HuH-7.5 (cell line): ENCODE measurements at regions not wholly inside any gene's neighbourhood (a gene's known extent, or its start where the extent isn't known, plus 50 kb on each side); places are given as distances from the start of the nearest gene placed in this dataset.
A peak's percentile ranks its signal among the peaks of the same experiment; 100 is the strongest.
"Not testable (repeated sequence)": the region's sequence is repeated elsewhere in the genome, so short reads cannot be mapped to it uniquely, and the experiment has no call there.

ENCODE experiments used
- DNase-seq: peaks from one replicate; pipeline ENCODE4 v3.0.0; 2011; ENCODE audit warnings: low spot score

DNA sequence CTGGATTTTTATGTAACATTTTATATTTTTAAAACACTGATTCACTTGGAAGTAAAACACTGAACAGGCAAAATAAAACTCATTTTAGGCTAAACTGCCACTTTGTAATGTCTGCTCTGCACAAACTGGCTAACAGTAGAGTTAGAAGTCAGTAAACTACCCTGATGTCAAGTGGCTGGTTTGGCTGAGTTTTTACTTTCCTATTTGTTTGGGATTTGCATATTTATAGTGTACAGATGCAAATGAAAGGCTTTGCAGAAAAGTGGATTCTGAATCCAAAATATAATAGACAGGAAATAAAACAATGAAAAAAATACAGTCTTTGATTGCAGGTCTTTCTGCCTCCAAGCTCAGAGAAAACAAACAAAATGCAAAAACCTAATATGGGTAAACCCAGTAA lies 213.1 kb downstream of the CDH26 start:
- DNase-seq = no peak

DNA sequence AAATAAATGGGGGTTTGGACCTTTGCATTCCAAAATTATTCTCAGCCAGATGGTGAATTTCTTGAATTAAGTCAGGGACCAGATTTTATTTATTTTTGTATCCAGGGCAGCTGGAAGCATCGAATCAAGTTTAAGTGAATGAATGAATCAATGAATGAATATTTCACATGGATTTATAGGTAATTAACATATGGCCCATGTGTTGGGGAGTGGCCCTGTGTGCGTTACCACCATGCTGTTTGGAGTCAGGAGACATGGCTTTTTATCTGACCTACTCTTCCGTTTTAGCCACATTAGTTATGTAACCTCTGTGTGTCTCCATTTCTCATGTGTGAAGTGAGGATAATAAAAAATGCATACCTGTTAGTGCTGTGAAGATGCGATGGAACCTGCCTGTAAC lies 213.5 kb downstream of the CDH26 start:
- DNase-seq = no peak

DNA sequence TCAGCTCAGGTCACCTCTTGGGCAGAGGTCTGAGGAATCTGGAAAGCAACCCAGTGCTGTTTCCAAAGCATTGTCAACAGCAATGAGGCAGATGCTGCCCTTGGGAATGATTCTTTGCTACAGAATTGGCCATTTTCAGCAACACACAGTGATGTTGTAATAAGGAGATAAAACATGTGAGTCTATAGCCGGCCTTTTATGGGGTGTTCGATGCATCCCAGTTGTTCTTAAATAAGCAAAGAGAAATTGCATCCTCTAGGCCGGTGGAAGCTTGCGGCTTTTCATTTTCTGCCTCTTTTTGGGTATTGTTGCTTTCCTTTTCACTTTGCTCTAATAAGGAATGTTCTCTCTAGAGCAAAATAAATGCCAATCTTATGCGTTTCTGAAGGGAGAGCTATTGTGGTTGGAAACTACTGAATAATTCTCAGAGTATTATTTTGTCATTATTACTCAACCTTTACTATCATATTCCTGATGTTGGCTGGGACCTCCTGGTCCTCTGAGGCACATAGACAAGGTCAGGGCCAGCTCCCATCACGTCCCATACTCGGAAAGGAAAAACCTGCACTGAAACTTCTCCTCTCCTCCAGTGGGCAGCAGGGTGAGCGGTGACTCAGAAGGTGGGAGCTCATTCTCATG lies 214.2 kb downstream of the CDH26 start:
- no peak for DNase-seq

DNA sequence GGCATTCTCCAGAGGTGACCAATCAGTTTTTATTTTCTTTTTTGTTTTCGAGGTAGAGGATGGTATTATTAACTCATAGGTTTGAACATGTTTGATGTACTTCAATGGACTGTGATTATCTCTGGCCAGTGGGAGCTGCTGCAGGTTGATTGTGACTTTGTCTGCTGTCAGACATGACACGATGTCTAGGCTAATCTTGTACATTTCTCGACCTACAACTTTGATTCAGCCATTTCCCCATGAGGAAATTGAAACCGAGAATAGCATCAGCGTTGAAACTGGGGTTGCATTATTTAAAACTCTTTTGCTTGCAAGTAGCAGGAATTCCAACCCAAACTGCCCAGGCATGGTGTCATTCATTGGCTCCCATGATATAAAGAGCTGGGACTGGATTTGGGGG lies 218.9 kb downstream of the CDH26 start:
- no peak for DNase-seq

DNA sequence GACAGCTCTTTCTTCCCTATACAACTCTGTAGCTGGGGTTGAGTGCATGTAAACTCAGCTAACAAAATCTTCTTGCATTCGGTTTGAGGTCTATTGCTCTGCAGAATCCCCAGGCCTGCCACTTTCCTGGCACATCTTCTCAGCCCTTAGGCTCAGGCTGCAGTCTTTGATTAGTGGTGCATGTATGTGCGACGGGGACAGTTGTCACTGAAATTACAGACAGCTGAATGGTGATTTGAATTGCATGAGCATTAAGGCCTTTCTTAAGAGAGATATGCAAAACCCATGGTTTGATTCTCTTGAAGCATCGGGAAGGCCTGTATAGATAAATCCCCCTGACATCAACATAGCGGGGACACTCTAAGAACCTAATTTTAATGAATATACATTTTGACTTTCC lies 222.8 kb downstream of the CDH26 start:
- DNase-seq = no peak

DNA sequence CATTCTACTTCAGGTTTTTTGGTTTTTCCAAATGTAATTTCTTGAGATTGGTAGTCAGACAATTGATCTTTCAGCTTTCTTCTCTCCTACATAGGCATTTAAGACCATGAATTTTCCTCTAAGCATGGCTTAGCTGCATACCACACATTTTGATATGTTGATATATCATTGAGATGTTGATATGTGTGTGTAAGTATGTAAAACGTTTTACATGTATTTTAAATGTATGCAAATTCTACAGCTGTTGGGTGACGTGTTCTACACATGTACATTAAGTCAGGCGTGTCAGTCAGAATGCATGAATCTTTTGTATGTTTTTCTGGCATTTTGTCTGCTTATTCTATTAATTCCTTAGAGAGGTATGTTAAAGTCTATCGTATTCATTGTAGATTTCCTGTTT lies 228.2 kb downstream of the CDH26 start:
- DNase-seq = no peak

DNA sequence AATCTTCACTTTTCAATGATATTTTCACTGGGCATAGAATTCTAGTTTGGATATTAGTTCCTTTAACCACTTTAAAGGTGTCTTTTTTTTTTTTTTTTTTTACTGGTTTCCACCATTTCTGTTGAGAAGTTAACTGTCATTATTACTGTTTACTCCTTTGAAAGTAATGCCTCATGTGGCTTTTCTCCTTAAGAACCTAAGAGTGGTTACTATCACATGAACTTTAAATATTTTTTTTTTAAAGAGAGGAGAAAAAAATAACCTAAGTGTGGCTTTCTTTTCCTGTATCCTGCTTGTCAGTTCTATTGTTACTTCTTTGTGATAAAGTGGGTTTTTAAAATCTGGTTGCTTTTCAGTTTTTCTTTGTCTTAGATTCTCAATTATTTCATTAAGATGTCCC lies 229.5 kb downstream of the CDH26 start:
- DNase-seq = no peak

DNA sequence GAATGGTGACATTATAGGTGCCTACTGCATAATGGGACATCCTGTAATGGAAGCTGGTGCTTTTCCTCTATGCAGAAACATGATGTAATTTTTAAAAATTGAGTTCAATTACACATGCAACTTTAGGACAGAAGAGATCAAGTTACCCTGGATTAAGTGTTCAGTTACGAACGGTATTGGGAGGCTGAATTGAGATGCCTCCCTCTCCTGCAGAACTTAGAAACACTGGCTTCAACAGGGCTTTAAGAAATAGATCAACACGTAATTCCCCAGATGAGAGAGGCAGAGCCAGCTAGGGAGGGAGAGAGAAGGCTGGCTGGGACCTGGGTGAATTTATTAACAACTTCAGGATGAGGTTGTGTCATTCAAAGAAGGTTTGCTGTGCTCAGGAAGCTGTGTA lies 232.8 kb downstream of the CDH26 start:
- no peak for DNase-seq

DNA sequence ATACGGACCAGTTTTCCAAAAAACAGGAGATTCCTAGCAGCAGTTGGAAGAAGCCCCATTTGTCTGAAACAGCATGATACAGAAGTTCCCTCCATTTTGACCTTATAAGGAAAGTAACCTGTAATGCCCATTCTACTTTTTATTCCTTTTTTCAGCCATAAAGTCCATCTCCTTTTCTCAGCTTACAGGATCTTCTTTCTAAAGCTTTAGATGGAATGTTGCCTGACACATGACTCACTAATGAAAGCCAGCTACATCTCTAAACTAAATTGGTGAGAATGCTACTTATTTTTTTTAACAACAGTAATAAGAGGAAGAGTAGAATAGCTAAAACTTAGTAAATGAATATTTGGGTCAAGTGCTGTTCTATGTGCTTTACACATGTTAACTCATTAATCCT lies 234.1 kb downstream of the CDH26 start:
- DNase-seq = no peak

DNA sequence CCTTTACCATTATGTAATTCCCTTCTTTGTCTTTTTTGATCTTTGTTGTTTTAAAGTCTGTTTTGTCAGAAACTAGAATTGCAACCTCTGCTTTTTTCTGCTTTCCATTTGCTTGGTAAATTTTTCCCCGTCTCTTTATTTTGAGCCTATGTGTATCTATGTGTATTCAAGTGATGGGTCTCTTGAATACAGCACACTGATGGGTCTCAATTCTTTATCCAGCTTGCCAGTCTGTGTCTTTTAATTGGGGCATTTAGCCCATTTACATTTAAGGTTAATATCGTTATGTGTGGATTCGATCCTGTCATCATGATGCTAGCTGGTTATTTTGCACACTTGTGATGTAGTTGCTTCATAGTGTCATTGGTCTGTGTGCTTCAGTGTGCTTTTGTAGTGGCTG lies 240.9 kb downstream of the CDH26 start:
- not testable (repeated sequence) for DNase-seq

DNA sequence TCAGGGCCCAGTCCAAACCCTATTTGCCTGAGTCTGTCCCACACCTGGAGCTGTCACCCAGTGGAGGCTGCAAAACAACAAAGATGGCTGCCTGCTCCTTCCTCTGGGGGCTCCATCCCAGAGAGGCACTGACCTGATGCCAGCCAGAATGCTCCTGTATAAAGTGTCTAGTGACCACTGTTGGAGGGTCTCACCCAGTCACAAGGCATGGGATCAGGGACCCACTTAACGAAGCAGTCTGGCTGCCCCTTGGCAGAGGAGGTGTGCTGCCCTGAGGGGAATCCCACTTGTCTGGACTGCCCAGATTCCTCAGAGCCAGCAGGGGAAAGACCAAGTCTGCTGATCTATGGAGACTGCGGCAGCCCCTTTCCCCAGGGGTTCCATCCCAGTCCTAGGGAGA lies 241.6 kb downstream of the CDH26 start:
- no peak for DNase-seq

DNA sequence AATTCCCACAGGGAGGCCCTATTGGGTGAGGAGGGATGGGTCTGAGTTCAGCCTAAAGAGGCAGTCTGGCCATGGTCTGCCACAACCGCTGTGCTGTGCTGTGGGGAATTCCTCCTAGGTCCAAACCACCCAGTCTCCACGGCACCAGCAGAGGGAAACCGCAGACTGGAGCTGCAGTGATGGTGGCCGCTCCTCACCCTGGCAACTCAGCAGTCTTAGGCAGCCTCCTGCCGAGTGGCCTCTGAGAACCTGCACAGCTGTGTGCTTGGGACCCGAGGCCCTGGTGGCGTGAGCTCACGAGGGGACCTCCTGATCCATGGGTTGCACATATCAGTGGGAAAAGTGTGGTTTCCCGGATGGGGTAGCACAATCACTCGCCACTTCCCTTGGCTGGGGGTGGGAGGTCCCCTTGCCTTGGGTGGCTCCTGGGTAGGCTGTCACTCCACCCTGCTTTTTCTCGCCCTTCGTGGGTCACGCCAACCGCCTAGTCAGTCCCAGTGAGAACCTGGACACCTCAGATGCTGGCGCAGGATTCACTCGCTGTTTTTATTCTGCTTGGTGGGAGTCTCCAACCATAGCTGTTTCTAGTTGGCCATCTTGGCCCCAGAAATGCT lies 242.2 kb downstream of the CDH26 start:
- DNase-seq = no peak

DNA sequence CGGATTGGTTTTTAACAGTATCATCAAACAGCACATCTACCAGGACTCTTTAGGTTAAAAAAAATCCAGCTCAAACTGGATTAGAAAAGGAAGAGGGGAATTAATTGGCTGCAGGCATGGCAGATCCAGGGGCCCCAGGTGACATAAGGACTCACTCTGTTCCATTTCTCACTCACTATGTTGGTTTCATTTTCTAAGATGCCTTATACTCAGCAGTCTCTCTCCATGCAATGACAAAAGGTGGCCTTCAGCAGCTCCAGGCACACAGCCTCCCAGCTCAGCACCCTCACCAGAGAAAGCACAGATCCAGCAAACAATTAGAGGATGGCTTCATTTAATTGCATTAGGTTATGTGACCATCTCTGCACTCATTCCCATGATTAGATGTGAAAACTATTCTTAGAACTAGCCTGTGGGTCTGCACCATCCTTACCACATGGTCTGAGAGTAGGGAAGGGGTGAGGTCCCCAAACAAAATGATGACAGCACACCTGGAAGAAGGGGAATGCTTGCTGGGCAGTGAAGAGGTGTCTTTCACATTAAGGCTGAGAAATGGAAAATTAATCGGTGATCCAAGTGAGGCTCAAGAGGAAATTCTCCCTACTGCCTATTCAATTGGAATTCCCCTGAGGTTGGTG lies 243.1 kb downstream of the CDH26 start:
- DNase-seq = no peak

DNA sequence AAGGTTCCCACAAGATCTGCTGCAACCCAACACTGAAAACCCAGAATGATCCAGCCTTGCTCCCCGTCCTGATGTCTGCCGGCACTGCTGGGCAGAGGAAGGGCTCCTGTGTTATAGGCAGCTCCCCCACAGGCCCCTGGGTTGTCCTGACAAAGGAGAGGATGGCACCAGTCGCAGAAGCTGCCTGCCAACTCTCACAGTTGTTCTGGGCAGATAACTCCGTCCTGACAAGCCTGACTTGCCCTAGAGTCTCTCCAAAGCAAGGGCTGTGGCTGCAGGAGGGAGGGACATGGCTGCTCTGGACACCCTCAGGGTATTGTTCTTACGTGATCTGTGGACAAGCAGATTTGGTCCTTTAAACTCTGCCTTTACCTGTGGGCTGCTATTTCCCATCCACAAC lies 243.8 kb downstream of the CDH26 start:
- no peak for DNase-seq

DNA sequence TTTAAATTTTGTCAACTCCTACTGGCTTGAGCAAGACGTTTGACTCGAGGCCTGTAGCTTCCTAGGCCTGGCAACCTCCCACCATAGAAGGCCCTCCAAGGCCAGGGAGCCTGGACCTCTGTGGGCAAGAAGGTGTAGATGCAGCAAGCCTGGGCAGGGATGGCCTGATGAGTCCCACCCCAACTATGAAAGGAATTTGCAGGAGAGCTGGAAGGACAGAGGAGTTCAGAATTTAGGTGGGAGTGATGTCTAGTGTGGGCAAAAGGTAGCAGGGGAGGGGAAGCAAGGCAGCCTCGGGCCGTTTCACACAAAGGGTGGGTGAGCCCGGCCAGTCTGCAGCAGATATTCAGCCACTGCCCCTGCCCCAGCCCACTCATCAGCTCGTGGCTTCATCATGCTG lies 245.2 kb downstream of the CDH26 start:
- DNase-seq = no peak

DNA sequence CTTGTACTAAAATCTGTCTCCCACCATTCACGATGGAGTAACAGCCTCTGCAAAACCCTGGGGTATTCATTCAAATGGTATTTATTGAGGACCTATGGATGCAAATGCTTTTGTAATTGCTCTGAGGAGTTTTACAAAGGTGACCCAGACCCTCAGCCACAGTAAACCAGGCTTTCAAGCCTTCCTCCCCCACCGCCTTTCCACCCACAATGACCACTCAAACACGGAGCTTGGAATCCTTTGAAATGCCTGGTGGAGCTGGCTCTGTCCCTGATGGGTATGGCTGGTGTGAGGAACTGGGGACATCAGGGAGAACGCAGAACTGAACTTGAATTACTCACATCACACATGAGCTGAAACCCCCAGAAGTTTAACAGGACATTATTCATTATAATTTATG lies 246.4 kb downstream of the CDH26 start:
- no peak for DNase-seq

DNA sequence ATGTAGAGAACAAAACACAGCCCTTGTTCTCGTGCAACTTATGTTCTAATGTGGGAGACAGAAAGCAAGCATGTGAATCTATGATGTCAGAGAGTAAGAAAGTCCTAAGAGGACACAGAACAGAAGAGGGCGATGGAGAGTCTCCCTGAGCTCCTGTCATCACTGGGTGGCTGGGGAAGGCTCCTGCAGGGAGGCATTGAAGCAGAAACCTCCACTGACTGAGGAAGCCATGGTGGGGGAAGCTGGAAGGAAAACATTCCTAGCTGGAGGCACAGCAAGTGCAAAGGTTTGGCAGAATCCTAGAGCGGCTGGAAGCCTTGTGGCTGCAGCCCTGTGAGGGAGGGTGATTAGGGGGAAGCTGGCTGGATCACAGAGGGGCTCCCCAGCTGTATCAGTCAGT lies 248.0 kb downstream of the CDH26 start:
- DNase-seq = peak; percentile 40

DNA sequence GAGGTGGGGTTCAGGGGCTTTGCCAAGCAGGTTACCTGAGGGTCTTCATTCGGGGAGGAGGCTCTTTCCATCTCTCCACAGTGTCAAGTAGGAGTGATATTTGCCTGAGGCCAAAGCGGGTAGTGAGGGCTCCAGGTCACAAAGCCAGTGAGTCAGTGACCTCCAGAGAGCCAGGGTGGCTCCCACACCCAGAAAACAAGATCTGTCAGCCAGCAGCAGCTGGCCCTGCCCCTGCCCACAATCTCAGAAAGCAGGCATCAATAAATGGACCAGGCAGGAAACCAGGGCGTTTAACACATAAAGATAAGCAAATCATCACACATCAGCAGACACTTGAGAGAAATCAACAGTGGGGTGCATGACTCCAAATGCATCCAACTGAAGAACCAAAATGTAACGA lies 250.8 kb downstream of the CDH26 start:
- no peak for DNase-seq

DNA sequence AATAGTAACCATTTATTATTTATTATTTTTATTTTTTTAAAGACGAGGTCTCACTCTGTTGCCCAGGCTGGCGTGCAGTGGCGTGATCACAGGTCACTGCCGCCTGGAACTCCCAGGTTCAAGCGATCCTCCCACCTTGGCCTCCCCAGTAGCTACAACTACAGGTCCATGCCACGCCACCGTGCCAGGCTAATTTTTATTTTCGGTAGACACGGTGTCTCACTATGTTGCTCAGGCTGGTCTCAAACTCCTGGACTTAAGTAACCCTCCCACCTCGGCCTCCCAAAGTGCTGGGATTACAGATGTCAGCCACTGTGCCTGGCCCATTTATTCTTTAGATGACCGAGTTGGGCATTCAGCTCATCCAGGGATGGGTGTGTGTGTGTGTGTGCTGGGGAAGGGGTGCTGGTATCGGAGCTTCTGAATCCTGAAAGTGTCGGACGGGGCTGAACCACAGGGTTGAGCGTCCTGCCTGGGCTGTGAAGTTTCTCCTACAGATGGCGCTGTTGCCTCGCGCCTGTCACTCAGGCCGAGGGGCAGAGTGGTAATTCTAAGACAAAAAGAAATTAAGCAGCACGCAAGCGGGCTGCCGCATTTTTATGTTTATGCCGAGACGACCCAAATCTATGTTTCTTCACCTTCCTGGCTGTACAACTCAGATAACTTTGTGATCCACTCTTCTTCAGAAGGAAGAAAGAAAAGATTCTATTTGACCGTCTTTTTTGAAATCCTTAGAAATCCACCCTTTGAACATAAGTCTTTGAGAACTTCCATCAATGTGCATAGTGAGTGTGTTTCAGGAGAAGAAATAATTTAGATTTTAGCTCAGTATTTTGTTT lies 252.8 kb downstream of the CDH26 start:
- DNase-seq = peak; percentile 48

DNA sequence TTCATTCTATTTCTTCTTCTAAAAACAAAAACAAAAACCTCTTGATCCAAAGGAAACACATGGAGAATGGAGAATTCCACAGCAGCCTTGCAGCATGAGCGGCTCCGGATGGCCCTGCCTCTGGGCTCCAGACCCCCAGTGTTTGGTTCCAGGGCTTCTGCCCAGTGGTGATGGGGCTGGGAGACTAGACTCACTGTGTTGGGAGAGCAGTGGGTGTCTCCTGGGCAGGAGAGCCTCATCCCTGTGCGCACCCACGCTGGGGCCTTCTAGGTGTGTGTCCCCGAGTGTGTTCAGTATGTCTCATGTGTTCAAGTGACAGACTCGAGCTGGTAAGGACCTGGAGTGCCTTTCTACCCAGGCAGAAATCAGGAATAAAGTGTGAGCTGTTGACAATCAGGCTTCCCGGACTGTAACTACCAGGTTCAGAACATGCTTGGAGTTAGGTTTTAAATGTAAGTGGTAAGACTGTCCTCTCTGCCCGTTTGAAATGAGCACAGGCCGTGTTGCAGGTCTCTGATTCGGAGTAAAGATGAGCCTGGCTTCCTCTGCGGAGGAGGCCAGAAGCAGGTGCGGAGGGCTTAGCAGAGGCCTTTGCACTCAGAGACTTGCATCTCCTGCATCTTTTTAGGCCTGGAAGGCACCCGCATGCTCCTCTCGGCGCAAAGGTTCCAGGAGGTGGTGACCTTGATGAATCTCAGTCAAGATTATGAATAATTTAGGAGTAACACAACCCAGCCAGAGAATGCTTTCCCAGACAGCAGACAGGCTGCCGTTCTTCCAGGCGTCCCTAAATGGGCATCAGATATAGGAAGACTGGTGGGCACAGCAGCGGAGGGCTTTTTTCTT lies 253.6 kb downstream of the CDH26 start:
- DNase-seq = no peak

DNA sequence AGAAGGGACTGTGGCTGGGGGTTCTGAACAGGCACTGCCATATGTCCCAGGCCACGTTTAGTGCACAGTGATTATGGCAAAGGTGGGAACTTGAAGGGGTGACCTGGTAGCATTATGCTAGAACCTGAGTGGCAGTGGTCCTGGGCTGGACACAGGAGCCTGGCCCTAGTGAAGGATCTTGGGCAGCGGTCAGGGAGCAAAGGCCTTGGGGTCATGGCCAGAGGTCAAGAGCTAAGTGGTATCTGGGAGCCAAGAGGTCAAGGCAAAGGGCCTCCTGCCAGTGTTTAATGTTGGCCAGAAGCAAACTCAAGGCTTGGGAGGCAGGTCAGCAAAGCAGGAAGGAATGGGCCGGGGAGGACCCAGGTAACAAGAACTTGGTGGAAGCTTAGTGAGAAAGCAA lies 254.5 kb downstream of the CDH26 start:
- DNase-seq = no peak
